ENCODE measurements at regions not wholly inside any gene's neighbourhood (a gene's known extent, or its start where the extent isn't known, plus 50 kb on each side); places are given as distances from the start of the nearest gene placed in this dataset.
"Not testable (repeated sequence)": the region's sequence is repeated elsewhere in the genome, so short reads cannot be mapped to it uniquely, and the experiment has no call there.

GRCh38 chr4:29336861-29337260 is 1383.3 kb upstream of the PCDH7 start:
- no peak for DNase-seq

- no peak for DNase-seq
Observed at GRCh38 chr4:29372971-29373370, 1347.2 kb upstream of the PCDH7 start.

- DNase-seq = no peak
Observed at GRCh38 chr4:29375716-29376115, 1344.5 kb upstream of the PCDH7 start.

GRCh38 chr4:29378237-29378636 is 1341.9 kb upstream of the PCDH7 start:
- not testable (repeated sequence) for DNase-seq

- no peak for DNase-seq
Observed at GRCh38 chr4:29390921-29391320, 1329.2 kb upstream of the PCDH7 start.

GRCh38 chr4:29405116-29405515 is 1315.1 kb upstream of the PCDH7 start:
- DNase-seq = no peak

GRCh38 chr4:29415771-29416170 is 1304.4 kb upstream of the PCDH7 start:
- DNase-seq = no peak

- DNase-seq = no peak
Observed at GRCh38 chr4:29423836-29424721, 1296.1 kb upstream of the PCDH7 start.

- DNase-seq = no peak
Observed at GRCh38 chr4:29453303-29453820, 1266.8 kb upstream of the PCDH7 start.

GRCh38 chr4:29459926-29460325 is 1260.2 kb upstream of the PCDH7 start:
- no peak for DNase-seq

GRCh38 chr4:29467044-29467717 is 1253.0 kb upstream of the PCDH7 start:
- DNase-seq = no peak

Data from right kidney (tissue), 1 donor.